ENCODE measurements at regions not wholly inside any gene's neighbourhood (a gene's known extent, or its start where the extent isn't known, plus 50 kb on each side); places are given as distances from the start of the nearest gene placed in this dataset.

DNA sequence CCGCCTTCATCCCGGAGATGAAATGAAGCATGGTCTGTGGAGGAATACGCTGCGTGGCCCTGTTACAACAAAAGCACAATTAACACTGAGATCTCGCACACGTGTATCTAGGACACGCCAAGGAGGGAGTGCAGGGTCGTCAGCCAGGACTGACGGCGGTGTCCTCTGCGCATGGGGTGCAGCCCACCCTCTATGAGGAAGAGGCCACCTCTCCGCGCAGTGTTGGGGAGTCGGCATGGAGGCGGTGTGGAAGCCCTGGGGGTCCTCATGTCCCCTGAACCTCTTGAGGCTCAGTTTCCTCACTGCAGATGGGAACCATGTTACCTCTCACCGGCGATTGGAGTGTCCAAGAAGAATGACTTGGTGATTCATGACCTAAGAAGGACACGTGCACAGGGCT, 86.0 kb upstream of the ZNF236 start:
- Histone ChIP-seq H3K4me3 (no peak overlapping the region), H3K27me3 (no peaks in the 10 kb centered on the region), H3K36me3 (no peaks in the 10 kb centered on the region), H3K4me1 (peaks cover 0 to 18% (median 14%) of the 10 kb centered on the region in 4 donors), H3K27ac (no peak overlapping the region), H3K9me3 (no peaks in the 10 kb centered on the region)
- intact Hi-C loops (cut with DNase I), result no loop called here
- no peak for TF ChIP-seq EP300 (IDR thresholded peaks at IDR 0.05)
- TF ChIP-seq POLR2AphosphoS5 (IDR thresholded peaks at IDR 0.05), result no peak
- TF ChIP-seq, protein P1, sequence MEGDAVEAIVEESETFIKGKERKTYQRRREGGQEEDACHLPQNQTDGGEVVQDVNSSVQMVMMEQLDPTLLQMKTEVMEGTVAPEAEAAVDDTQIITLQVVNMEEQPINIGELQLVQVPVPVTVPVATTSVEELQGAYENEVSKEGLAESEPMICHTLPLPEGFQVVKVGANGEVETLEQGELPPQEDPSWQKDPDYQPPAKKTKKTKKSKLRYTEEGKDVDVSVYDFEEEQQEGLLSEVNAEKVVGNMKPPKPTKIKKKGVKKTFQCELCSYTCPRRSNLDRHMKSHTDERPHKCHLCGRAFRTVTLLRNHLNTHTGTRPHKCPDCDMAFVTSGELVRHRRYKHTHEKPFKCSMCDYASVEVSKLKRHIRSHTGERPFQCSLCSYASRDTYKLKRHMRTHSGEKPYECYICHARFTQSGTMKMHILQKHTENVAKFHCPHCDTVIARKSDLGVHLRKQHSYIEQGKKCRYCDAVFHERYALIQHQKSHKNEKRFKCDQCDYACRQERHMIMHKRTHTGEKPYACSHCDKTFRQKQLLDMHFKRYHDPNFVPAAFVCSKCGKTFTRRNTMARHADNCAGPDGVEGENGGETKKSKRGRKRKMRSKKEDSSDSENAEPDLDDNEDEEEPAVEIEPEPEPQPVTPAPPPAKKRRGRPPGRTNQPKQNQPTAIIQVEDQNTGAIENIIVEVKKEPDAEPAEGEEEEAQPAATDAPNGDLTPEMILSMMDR (IDR thresholded peaks at IDR 0.05), result no peak
- TF ChIP-seq POLR2A (IDR thresholded peaks at IDR 0.05), result no peak
- 93% methylated on average over 18 of the region's 18 CpGs for WGBS, 2 donors
- no peak for DNase-seq

DNA sequence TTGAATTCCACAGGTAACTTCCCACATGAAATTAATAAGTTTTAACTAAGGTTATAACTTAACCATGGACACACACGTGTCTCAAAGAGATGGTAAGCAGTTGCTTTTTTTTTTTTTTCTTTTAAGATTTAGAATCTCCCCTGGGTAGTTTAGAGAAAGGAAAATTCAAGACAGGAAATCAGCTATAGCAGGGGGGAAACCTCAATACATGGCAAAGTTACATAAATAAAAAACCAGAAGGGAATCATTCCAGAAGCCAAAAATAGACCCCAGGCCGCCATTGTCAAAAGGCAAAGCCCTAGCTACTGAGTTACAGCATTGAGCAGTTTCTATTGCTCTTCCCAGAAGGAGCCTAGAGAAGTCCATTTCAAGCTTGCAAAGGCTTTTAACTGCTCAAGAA, 91.5 kb upstream of the ZNF236 start:
- H3K27ac ChIP-seq, result no peak overlapping the region
- 42 to 48% methylated on average over 2 of the region's 2 CpGs for WGBS, 2 donors
- H3K27me3 ChIP-seq, result no peaks in the 10 kb centered on the region
- H3K9me3 ChIP-seq, result peaks cover 0 to 4% (median 0%) of the 10 kb centered on the region in 4 donors
- no peak overlapping the region for H3K4me3 ChIP-seq
- no peak for DNase-seq
- no peaks in the 10 kb centered on the region for H3K4me1 ChIP-seq
- H3K36me3 ChIP-seq, result no peaks in the 10 kb centered on the region
- TF ChIP-seq POLR2A (IDR thresholded peaks at IDR 0.05) (no peak), EP300 (IDR thresholded peaks at IDR 0.05) (no peak), POLR2AphosphoS5 (IDR thresholded peaks at IDR 0.05) (no peak)
- TF ChIP-seq, protein P1 (IDR thresholded peaks at IDR 0.05), result no peak
- intact Hi-C loops (cut with DNase I), result no loop called here

DNA sequence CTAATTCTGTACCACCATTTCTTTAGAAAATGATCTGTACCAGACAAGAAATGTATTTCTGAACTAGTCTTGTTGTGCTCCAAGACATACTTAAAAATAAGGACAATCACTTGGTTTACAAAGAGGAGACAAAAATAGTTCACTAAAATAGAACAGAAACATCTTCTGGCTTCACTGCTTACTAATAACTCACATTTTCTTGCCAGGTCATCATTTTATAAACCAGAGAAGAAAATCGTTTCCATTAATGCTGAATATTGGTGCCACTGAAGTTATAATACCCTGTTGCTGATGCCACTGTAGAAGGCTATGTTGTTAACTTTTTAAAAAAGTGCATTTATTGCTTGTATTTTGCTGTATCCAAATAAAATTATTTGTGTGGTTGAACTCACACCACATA, 94.8 kb upstream of the ZNF236 start:
- no peaks in the 10 kb centered on the region for H3K4me1 ChIP-seq
- no peak overlapping the region for H3K27ac ChIP-seq
- intact Hi-C loops (cut with DNase I), result no loop called here
- TF ChIP-seq POLR2A (IDR thresholded peaks at IDR 0.05) (no peak), POLR2AphosphoS5 (IDR thresholded peaks at IDR 0.05) (no peak), EP300 (IDR thresholded peaks at IDR 0.05) (no peak)
- TF ChIP-seq, protein P1 (IDR thresholded peaks at IDR 0.05), result no peak
- H3K9me3 ChIP-seq, result peaks cover 0 to 4% (median 0%) of the 10 kb centered on the region in 4 donors
- no peak for DNase-seq
- H3K27me3 ChIP-seq, result no peaks in the 10 kb centered on the region
- no peak overlapping the region for H3K4me3 ChIP-seq
- WGBS, 2 donors, result 56 to 58% methylated on average over 1 of the region's 1 CpG
- no peaks in the 10 kb centered on the region for H3K36me3 ChIP-seq

DNA sequence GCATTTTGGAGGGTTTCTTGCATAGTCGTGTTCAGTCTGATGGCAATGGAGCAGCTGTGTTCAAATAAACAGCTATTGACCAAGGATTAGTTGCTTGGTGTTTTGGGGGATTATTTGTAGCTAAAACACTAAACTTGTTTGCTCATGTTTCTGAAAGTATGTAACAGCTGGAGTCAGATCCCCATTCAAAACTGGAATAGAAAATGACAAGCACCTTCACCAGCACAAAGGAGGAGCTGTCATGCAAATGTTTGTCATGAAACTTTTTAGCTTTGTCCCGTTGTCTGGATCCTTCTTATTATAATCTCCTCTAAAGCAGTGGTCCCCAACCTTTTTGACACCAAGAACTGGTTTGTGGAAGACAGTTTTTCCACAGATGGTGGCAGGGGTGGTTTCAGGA, 96.9 kb upstream of the ZNF236 start:
- Histone ChIP-seq H3K27ac (no peak overlapping the region), H3K4me3 (no peak overlapping the region), H3K4me1 (no peaks in the 10 kb centered on the region), H3K36me3 (no peaks in the 10 kb centered on the region), H3K27me3 (no peaks in the 10 kb centered on the region), H3K9me3 (peaks cover 0 to 4% (median 0%) of the 10 kb centered on the region in 4 donors)
- intact Hi-C loops (cut with DNase I), result no loop called here
- DNase-seq, result no peak
- TF ChIP-seq, protein P1 (IDR thresholded peaks at IDR 0.05), result no peak
- WGBS, 2 donors, result 52 to 53% methylated on average over 2 of the region's 2 CpGs

DNA sequence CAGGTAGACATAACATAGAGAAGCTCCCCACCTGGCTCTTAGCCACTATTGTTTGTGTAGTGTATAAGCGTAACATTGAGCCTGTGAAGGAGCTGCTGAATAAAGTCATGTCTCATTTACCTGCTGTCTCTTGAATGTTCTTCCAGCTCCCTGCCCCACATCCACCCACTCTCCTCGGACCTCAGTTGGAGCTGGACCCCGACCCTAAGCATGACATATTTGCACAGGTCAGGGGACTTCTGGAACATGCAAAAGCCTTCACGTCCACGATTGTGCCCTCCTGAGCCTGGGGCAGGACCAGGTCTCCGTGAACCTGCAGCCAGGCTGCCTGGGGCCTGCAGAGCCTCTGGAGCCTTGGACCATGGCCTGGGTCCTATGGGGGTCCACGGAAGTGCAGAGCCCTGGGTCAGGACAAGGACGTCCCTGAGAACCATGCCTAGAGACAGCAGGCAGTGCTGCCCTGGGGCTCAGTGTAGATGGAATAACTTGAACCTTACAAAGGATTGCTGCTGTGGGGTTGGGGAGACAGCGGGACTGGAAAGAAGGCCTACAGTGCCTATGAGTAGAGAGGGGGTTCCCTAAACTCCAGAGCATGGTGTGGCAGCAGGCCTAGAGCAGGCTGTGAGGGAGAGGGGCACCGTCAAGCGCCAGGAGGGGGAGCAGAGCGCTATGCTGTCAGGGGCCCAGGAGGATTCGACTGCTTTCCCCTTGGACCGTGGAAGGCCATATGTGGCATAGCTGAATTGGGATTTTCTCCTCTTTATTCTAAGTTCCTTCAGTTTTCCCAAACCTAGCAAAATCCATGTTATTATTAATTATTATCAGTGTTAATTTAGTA, 99.9 kb upstream of the ZNF236 start:
- no peaks in the 10 kb centered on the region for H3K4me1 ChIP-seq
- H3K27ac ChIP-seq, result no peak overlapping the region
- DNase-seq, result no peak
- H3K27me3 ChIP-seq, result no peaks in the 10 kb centered on the region
- no peaks in the 10 kb centered on the region for H3K36me3 ChIP-seq
- TF ChIP-seq POLR2A (IDR thresholded peaks at IDR 0.05) (no peak), POLR2AphosphoS5 (IDR thresholded peaks at IDR 0.05) (no peak), EP300 (IDR thresholded peaks at IDR 0.05) (no peak)
- TF ChIP-seq, protein P1 (IDR thresholded peaks at IDR 0.05), result no peak
- no peaks in the 10 kb centered on the region for H3K9me3 ChIP-seq
- no peak overlapping the region for H3K4me3 ChIP-seq
- intact Hi-C loops (cut with DNase I), result no loop called here
- 87 to 94% methylated on average over 14 of the region's 14 CpGs for WGBS, 2 donors

Data from sigmoid colon (tissue), 6 donors.